B cell (primary cell): ENCODE measurements at regions not wholly inside any gene's neighbourhood (a gene's known extent, or its start where the extent isn't known, plus 50 kb on each side); places are given as distances from the start of the nearest gene placed in this dataset.
A peak's percentile ranks its signal among the peaks of the same experiment; 100 is the strongest.

Experiments used
- ATAC-seq: fragments of 200-7000 bp; cut with Tn5 transposase; one replicate; pipeline ENCODE4 v1.10.0; 2021; ENCODE audit warnings: low read depth, mild to moderate bottlenecking, moderate number of reproducible peaks, moderate library complexity
- CTCF ChIA-PET: fragments of 350-600 bp; sonication (Branson Sonifier 250); formaldehyde crosslinking; loops from one replicate; lab custom pipeline; 2021; ENCODE audit warnings: antibody characterized with exemption, inconsistent platforms; lab: Charles Lee
- POLR2A ChIA-PET: fragments of 350-600 bp; sonication (Branson Sonifier 250); formaldehyde crosslinking; loops from one replicate; lab custom pipeline; 2021; ENCODE audit warnings: antibody characterized with exemption; lab: Charles Lee
- DNase-seq: peaks from one replicate; pipeline ENCODE4 v3.0.0; 2013
- H2AFZ ChIP-seq: 2 replicates; pipeline ENCODE4 v1.6.1; 2012; ENCODE audit warnings: mild to moderate bottlenecking, low read depth, low read length; ENCODE audit not compliant: insufficient read depth, poor library complexity, severe bottlenecking
- H3K27ac ChIP-seq, 2 donors: 1 replicate in 1 of 2; 2 replicates in 1 of 2; pipeline ENCODE4 v1.5.1; 2012 to 2013; ENCODE audit warnings: low read length in 2 of 2, mild to moderate bottlenecking in 2 of 2, moderate library complexity in 1 of 2
- H3K27me3 ChIP-seq, 4 experiments: fragments of 200-600 bp in 1 of 4; sonication (generic) in 1 of 4; replicated peaks in 1 of 4; 1 replicate in 2 of 4; 2 replicates in 2 of 4; pipeline versions ENCODE4 v1.6.1 to v1.7.0; 2013 to 2016; ENCODE audit warnings: low read length in 3 of 4, mild to moderate bottlenecking in 2 of 4, mixed read lengths in 1 of 4, moderate library complexity in 1 of 4; ENCODE audit not compliant: insufficient read depth in 4 of 4, control insufficient read depth in 3 of 4; ENCODE audit errors: control extremely low read depth in 1 of 4
- H3K36me3 ChIP-seq, 2 experiments: replicated peaks in 1 of 2; 1 replicate in 1 of 2; 2 replicates in 1 of 2; pipeline versions ENCODE4 v1.6.1 to v1.7.1; 2013; ENCODE audit warnings: low read length in 1 of 2; ENCODE audit not compliant: insufficient read depth in 2 of 2, control insufficient read depth in 1 of 2; ENCODE audit errors: control extremely low read depth in 1 of 2, extremely low read depth in 1 of 2
- H3K4me1 ChIP-seq, 2 donors: fragments of 200-600 bp in 1 of 2; sonication (generic) in 1 of 2; 1 replicate in 1 of 2; 2 replicates in 1 of 2; pipeline versions ENCODE4 v1.5.1 to v1.6.1; 2013 to 2017; ENCODE audit warnings: low read length in 2 of 2; ENCODE audit not compliant: control insufficient read depth in 2 of 2, insufficient read depth in 2 of 2
- H3K4me2 ChIP-seq: replicated peaks from 2 replicates; pipeline ENCODE3; 2012; ENCODE audit warnings: mild to moderate bottlenecking, low read depth, low read length; ENCODE audit not compliant: poor library complexity, severe bottlenecking
- H3K4me3 ChIP-seq, 5 experiments: fragments of 200-600 bp in 1 of 5; sonication (generic) in 1 of 5; 1 replicate in 3 of 5; 2 replicates in 2 of 5; pipeline versions ENCODE4 v1.5.1 to v1.7.0; 2011 to 2016; ENCODE audit warnings: low read length in 4 of 5, mild to moderate bottlenecking in 4 of 5, low read depth in 2 of 5, control low read depth in 1 of 5, moderate library complexity in 1 of 5; ENCODE audit not compliant: insufficient read depth in 1 of 5; ENCODE audit errors: control extremely low read depth in 1 of 5, extremely low read depth in 1 of 5
- H3K79me2 ChIP-seq: fragments of 200-600 bp; sonication (generic); one replicate; pipeline ENCODE4 v1.6.0; 2016; ENCODE audit warnings: low read length; ENCODE audit not compliant: control insufficient read depth, insufficient read depth
- H3K9ac ChIP-seq: fragments of 200-600 bp; sonication (generic); 2 replicates; pipeline ENCODE4 v1.6.1; 2017; ENCODE audit warnings: mild to moderate bottlenecking, low read length, moderate library complexity
- H3K9me3 ChIP-seq, 3 donors: one replicate each; pipeline versions ENCODE4 v1.6.1 to v1.7.1; 2013; ENCODE audit warnings: low read length in 2 of 3; ENCODE audit not compliant: control insufficient read depth in 2 of 3, insufficient read depth in 1 of 3; ENCODE audit errors: control extremely low read depth in 1 of 3
- H4K20me1 ChIP-seq: 2 replicates; pipeline ENCODE4 v1.6.0; 2012; ENCODE audit warnings: mild to moderate bottlenecking, low read length; ENCODE audit not compliant: insufficient read depth, control insufficient read depth, poor library complexity, severe bottlenecking
- H3K27ac Mint-ChIP-seq: one replicate; pipeline ENCODE4 v1.8.0; 2021; ENCODE audit warnings: mixed read lengths
- H3K27me3 Mint-ChIP-seq: one replicate; pipeline ENCODE4 v1.8.0; 2021; ENCODE audit warnings: mixed read lengths
- H3K4me1 Mint-ChIP-seq: one replicate; pipeline ENCODE4 v1.8.0; 2021; ENCODE audit warnings: mixed read lengths
- H3K4me3 Mint-ChIP-seq: one replicate; pipeline ENCODE4 v1.8.0; 2021; ENCODE audit warnings: mixed read lengths
- H3K9me3 Mint-ChIP-seq: one replicate; pipeline ENCODE4 v1.8.0; 2022; ENCODE audit warnings: mixed read lengths; ENCODE audit not compliant: insufficient read depth
- EZH2 ChIP-seq: IDR thresholded peaks from 2 replicates; pipeline ENCODE4 v1.6.1; 2012; ENCODE audit warnings: borderline replicate concordance, low read depth, mild to moderate bottlenecking, moderate library complexity, low read length; ENCODE audit not compliant: insufficient read depth, poor library complexity, severe bottlenecking
- WGBS: methylation state at CpG from one replicate; pipeline ENCODE4 v1.1.5; 2013; ENCODE audit warnings: missing lambda C conversion rate; ENCODE audit not compliant: insufficient coverage; 5-methylcytosine and 5-hydroxymethylcytosine counted together
- intact Hi-C: fragments of 100-400 bp; cut with micrococcal nuclease; formaldehyde crosslinking; loops from one replicate; pipeline ENCODE4 v1.10.0; 2022
- TF ChIP-seq, protein P1 (sequence below): fragments of 200-600 bp; IDR thresholded peaks from one replicate; pipeline ENCODE4 v1.8.0; 2022; ENCODE audit warnings: antibody characterized with exemption, mild to moderate bottlenecking

DNA sequence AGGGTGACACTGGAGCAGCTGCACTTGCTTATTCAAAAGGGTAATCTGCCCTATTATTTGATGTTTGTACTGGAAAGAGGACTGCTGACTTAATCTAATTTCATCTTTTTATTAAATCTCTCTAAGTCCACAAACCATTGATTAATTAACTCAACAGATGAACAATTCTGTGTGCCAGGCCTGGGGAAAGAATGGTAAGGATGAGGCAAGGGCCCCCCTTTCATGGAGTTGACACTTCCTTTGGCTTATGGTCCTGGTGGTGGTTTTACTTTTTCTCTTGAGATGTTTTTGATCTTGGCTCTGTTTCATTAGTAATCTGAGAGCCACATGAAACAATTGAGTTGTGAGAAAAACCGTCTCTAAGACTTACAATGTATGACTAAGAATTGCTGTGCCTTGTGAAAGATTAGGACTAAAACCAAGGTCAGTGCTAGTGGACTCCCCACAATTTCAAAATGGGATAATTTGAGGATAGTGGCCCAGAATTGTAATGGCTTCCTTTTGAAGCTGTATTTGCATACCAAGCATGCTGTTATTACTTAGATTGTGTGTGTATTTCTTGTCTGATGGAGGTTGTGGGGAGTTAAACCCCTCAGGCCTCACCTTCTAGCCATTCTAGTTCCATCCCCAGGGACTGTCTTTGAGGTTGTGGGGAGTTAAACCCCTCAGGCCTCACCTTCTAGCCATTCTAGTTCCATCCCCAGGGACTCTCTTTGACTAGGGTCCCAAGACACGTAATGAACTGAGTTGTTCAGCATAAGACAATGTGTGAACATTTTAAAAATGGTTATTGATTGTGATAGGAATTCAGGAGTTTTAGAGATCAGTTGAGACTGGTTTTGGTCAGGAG is 52.5 kb upstream of the EVL start:
- no peak overlapping the region for H3K4me3 Mint-ChIP-seq

DNA sequence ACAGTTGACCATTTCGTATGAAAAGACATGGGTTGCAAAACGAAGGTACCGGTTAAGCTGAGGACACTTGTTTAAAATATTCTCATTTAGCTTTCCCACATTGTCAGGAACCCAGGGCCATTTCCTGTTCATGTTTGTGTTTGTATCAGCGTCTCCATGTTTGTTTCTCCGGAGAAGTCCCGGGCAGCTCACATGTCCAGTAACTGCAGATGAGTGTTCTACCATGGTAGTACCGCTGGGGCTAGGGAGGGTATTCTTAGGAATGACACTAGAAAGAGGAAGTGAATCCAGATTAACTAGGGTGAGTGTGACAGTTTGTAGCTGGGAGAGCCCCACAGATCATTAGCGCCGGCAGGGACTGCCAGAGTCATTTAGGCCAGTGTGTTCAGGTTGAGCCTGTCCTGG is 50.0 kb upstream of the EVL start:
- Mint-ChIP-seq H3K9me3 (no peaks in the 10 kb centered on the region), H3K27ac (no peak overlapping the region), H3K4me1 (peaks cover 3% of the 10 kb centered on the region), H3K27me3 (no peaks in the 10 kb centered on the region), H3K4me3 (no peak overlapping the region)
- H3K36me3 ChIP-seq: no peaks in the 10 kb centered on the region
- H4K20me1 ChIP-seq: no peaks in the 10 kb centered on the region
- 85% methylated on average over 8 of the region's 9 CpGs for WGBS
- peak; percentile 20 for DNase-seq
- H2AFZ ChIP-seq: no peak overlapping the region
- H3K4me1 ChIP-seq: no peaks in the 10 kb centered on the region
- peaks cover 0 to 2% (median 0%) of the 10 kb centered on the region in 4 experiments for H3K27me3 ChIP-seq
- ATAC-seq: no peak
- intact Hi-C loops: no loop called here
- ChIA-PET POLR2A (no interaction called here), CTCF (interaction anchor here (1.3 kb wide), 1 partner anchor 50 kb away, joined by 3 read pairs; the partner anchor contains the start of gene EVL)
- no peak overlapping the region for H3K4me2 ChIP-seq
- H3K4me3 ChIP-seq: no peak overlapping the region
- no peak overlapping the region for H3K9ac ChIP-seq
- no peaks in the 10 kb centered on the region for H3K9me3 ChIP-seq
- H3K79me2 ChIP-seq: no peaks in the 10 kb centered on the region
- H3K27ac ChIP-seq: no peak overlapping the region
- TF ChIP-seq, protein P1, sequence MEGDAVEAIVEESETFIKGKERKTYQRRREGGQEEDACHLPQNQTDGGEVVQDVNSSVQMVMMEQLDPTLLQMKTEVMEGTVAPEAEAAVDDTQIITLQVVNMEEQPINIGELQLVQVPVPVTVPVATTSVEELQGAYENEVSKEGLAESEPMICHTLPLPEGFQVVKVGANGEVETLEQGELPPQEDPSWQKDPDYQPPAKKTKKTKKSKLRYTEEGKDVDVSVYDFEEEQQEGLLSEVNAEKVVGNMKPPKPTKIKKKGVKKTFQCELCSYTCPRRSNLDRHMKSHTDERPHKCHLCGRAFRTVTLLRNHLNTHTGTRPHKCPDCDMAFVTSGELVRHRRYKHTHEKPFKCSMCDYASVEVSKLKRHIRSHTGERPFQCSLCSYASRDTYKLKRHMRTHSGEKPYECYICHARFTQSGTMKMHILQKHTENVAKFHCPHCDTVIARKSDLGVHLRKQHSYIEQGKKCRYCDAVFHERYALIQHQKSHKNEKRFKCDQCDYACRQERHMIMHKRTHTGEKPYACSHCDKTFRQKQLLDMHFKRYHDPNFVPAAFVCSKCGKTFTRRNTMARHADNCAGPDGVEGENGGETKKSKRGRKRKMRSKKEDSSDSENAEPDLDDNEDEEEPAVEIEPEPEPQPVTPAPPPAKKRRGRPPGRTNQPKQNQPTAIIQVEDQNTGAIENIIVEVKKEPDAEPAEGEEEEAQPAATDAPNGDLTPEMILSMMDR: no peak
- TF ChIP-seq EZH2: no peak

More for the DNA sequence above, 52.5 kb upstream of the EVL start:
- Histone ChIP-seq H3K27me3 (no peaks in the 10 kb centered on the region), H4K20me1 (no peaks in the 10 kb centered on the region), H3K27ac (no peak overlapping the region), H3K4me2 (no peak overlapping the region), H3K4me3 (no peak overlapping the region), H3K36me3 (no peaks in the 10 kb centered on the region), H3K9me3 (no peaks in the 10 kb centered on the region), H3K9ac (no peak overlapping the region), H2AFZ (no peak overlapping the region), H3K4me1 (no peaks in the 10 kb centered on the region), H3K79me2 (no peaks in the 10 kb centered on the region)
- no peak overlapping the region for H3K27ac Mint-ChIP-seq
- ATAC-seq (no peak), DNase-seq (no peak)
- CTCF ChIA-PET: interaction anchor here (0.9 kb wide), 1 partner anchor 95 kb away, joined by 3 read pairs; no protein-coding TSS in a partner anchor
- no peak for TF ChIP-seq EZH2
- TF ChIP-seq, protein P1: no peak
- H3K9me3 Mint-ChIP-seq: no peaks in the 10 kb centered on the region
- intact Hi-C loops: no loop called here
- POLR2A ChIA-PET: no interaction called here
- no CpG with 5 or more reads among the region's 2 CpGs for WGBS
- H3K4me1 Mint-ChIP-seq: peaks cover 3% of the 10 kb centered on the region
- no peaks in the 10 kb centered on the region for H3K27me3 Mint-ChIP-seq
